Suprapubic skin (tissue), 3 donors: ENCODE measurements at regions not wholly inside any gene's neighbourhood (a gene's known extent, or its start where the extent isn't known, plus 50 kb on each side); places are given as distances from the start of the nearest gene placed in this dataset.

Experiments
- CTCF ChIP-seq, 2 donors: fragments of 200-600 bp in 1 of 2; fragments of 450-650 bp in 1 of 2; sonication (generic) in 1 of 2; IDR thresholded peaks; one replicate each; pipeline ENCODE4 v1.5.1; 2016 to 2019; ENCODE audit warnings: antibody characterized with exemption in 2 of 2, mild to moderate bottlenecking in 1 of 2, moderate library complexity in 1 of 2
- EP300 ChIP-seq: sonication (generic); formaldehyde crosslinking; IDR thresholded peaks from one replicate; pipeline ENCODE4 v1.6.1; 2017; ENCODE audit warnings: antibody characterized with exemption

- no peak for TF ChIP-seq CTCF (IDR thresholded peaks at IDR 0.05)
- TF ChIP-seq EP300: no peak
Measured at GRCh38 chr5:44574678-44575077, 185.5 kb upstream of the FGF10 start.
